Brain microvascular endothelial cell (primary cell): ENCODE measurements at regions not wholly inside any gene's neighbourhood (a gene's known extent, or its start where the extent isn't known, plus 50 kb on each side); places are given as distances from the start of the nearest gene placed in this dataset.

Experiments
- DNase-seq: peaks from one replicate; pipeline ENCODE4 v3.0.0-alpha.2; 2020
- H3K27ac ChIP-seq: fragments of 250-450 bp; sonication (Bioruptor Pico); 2 replicates; pipeline ENCODE4 v1.5.1; 2020; ENCODE audit warnings: mild to moderate bottlenecking, moderate library complexity
- H3K27me3 ChIP-seq: fragments of 250-450 bp; sonication (Bioruptor Pico); replicated peaks from 2 replicates; pipeline ENCODE4 v1.5.1; 2020; ENCODE audit warnings: mild to moderate bottlenecking
- H3K36me3 ChIP-seq: fragments of 250-450 bp; sonication (Bioruptor Pico); replicated peaks from 2 replicates; pipeline ENCODE4 v1.5.1; 2020; ENCODE audit warnings: mild to moderate bottlenecking
- H3K4me3 ChIP-seq: 2 replicates; pipeline ENCODE4 v1.5.1; 2011; ENCODE audit warnings: low read depth, mild to moderate bottlenecking, control low read depth, low read length, moderate library complexity
- in situ Hi-C: cut with HindIII; loops from 2 replicates; pipeline ENCODE4 v1.10.0; 2017; ENCODE audit warnings: low sequenced_read_pairs, low pct_ligation_motif_present
- TF ChIP-seq, protein P1 (sequence below): IDR thresholded peaks from 2 replicates; pipeline ENCODE4 v1.5.1; 2011; ENCODE audit warnings: low read depth, mild to moderate bottlenecking, moderate library complexity, low read length, control low read depth, inconsistent platforms; ENCODE audit errors: missing control alignments

DNA sequence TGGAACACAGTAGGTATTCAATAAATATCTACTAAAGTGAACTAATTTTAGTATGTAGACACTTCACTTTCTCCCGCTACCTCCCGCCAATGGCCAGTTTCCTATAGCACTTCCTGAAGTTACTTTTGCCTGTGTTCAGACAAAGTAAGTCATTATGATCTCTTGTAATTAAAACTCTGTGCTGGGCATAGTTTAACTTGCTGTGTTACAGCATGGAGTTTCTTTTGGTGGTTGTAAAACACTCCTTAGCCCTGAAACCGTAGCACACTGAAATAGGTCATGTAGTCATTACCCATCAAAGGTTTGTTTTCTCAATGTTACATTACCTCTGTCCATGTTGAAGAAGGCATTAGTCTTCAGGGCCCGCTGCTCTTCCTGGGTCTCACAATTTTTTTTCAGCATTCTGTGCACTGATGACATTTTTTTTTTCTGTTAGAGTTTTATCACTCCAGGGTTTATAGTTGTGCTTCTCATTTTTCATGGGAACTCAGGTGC, 54.0 kb upstream of the CENPW start:
- Histone ChIP-seq H3K27ac (no peak overlapping the region), H3K27me3 (no peaks in the 10 kb centered on the region), H3K36me3 (no peaks in the 10 kb centered on the region), H3K4me3 (no peak overlapping the region)
- DNase-seq = no peak
- in situ Hi-C loops = no loop called here
- TF ChIP-seq, protein P1, sequence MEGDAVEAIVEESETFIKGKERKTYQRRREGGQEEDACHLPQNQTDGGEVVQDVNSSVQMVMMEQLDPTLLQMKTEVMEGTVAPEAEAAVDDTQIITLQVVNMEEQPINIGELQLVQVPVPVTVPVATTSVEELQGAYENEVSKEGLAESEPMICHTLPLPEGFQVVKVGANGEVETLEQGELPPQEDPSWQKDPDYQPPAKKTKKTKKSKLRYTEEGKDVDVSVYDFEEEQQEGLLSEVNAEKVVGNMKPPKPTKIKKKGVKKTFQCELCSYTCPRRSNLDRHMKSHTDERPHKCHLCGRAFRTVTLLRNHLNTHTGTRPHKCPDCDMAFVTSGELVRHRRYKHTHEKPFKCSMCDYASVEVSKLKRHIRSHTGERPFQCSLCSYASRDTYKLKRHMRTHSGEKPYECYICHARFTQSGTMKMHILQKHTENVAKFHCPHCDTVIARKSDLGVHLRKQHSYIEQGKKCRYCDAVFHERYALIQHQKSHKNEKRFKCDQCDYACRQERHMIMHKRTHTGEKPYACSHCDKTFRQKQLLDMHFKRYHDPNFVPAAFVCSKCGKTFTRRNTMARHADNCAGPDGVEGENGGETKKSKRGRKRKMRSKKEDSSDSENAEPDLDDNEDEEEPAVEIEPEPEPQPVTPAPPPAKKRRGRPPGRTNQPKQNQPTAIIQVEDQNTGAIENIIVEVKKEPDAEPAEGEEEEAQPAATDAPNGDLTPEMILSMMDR = no peak
